HG02973 (cell line): ENCODE measurements at regions not wholly inside any gene's neighbourhood (a gene's known extent, or its start where the extent isn't known, plus 50 kb on each side); places are given as distances from the start of the nearest gene placed in this dataset.
"Not testable (repeated sequence)": the region's sequence is repeated elsewhere in the genome, so short reads cannot be mapped to it uniquely, and the experiment has no call there.

Experiments used
- ATAC-seq: cut with Tn5 transposase; IDR thresholded peaks from one replicate; pipeline ENCODE4 v1.9.1; 2021; ENCODE audit warnings: moderate library complexity; ENCODE audit not compliant: unreplicated experiment

- no peak for ATAC-seq
These were observed 102.7 kb upstream of the CARMIL1 start for GRCh38 chr6:25176466-25176865.

GRCh38 chr6:25177500-25178028 lies 101.6 kb upstream of the CARMIL1 start:
- ATAC-seq, result no peak

- ATAC-seq, result no peak
These were observed 100.7 kb upstream of the CARMIL1 start for GRCh38 chr6:25178336-25179035.

GRCh38 chr6:25179051-25179778 lies 100.0 kb upstream of the CARMIL1 start:
- ATAC-seq, result no peak

- ATAC-seq, result no peak
These were observed 98.4 kb upstream of the CARMIL1 start for GRCh38 chr6:25180630-25181349.

- ATAC-seq, result no peak
These were observed 97.8 kb upstream of the CARMIL1 start for GRCh38 chr6:25181350-25181724.

DNA sequence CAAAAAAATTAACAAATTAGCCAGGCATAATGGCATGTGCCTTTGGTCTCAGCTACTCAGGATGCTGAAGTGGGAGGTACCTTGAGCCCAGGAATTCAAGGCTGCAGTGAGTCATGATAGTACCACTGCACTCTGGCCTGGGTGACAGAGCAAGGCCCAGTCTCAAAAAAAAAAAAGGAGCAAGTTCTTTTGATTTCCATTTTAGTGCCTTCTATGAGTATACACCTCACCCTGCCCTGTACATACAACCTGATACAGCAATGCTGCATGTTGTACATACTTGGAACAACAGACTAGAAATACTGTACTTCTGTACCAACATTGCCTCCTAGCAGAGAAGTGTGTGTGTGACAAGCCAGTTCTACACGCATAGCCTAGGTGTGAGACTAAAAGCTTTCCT lies 97.3 kb upstream of the CARMIL1 start:
- ATAC-seq, result no peak

DNA sequence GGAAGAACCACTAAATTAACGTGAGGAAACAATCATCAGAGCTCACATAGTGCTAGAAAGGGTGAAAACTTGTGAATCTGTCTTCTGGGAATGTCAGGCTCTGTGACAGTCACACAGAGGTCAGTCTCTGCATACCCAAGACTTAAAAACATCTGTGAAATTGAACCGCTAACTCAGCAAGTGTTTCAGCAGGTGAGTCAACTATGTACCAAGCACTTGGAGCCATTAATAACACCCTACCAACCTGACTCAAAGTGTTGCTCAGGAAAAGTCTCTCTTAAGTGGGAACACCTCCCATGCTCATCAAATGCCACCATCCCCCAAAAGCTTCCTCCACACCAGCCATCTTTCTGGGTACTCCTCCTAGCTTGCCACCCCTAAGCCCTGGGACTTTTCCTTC lies 92.3 kb upstream of the CARMIL1 start:
- no peak for ATAC-seq

- ATAC-seq, result no peak
These were observed 90.9 kb upstream of the CARMIL1 start for GRCh38 chr6:25188232-25188631.

GRCh38 chr6:25192590-25193459 lies 86.3 kb upstream of the CARMIL1 start:
- no peak for ATAC-seq

DNA sequence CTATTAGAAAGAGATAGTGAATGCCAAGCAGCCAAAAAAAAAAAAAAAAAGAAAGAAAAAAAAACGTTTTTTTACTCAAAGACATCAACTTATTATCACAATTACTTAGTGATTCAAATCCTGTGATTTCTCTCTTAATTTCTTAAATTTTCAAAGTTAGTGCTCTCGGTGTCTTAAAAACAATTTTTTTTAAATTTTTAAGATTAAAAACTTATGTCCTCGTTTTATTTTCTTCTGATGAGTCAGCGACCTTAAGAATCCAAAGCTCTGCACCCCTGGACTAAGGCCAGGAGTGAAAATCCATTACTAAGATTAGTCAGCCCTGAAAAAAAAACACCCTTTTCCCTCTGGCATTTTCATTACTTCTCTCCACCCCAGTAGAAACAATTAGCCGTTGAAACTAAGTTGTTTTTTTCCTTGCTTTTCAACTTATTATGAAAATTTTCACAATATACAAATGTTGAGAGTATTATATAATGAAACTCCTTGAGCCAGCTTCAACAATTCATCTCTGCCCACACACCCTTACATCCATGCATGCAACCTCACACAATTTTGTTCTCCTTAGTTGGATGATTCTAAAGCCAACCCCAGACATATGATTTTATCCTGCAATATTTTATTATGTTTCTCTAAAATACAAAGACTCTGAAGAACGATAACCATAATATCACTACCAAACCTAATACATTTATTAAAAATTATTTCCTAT lies 85.6 kb upstream of the CARMIL1 start:
- ATAC-seq, result no peak

DNA sequence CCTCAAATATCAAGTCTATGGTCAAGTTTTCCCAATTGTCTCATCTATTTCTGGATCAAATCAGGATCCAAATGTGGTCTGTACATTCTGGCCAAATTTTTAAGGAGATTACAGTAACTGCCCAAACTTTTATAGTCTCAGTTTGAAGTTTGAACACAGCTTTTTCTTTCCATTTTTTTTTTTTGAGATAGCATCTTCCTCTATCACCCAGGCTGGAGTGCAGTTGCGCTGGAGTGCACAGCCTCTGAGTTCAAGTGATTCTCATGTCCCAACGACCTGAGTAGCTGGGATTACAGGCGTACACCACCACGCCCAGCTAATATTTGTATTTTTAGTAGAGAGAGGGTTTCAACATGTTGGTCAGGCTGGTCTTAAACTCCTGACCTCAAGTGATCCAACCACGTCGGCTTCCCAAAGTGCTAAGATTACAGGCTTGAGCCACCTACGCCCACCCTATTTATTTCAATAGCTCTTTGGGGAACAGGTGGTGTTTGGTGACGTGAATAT lies 84.9 kb upstream of the CARMIL1 start:
- ATAC-seq, result no peak

DNA sequence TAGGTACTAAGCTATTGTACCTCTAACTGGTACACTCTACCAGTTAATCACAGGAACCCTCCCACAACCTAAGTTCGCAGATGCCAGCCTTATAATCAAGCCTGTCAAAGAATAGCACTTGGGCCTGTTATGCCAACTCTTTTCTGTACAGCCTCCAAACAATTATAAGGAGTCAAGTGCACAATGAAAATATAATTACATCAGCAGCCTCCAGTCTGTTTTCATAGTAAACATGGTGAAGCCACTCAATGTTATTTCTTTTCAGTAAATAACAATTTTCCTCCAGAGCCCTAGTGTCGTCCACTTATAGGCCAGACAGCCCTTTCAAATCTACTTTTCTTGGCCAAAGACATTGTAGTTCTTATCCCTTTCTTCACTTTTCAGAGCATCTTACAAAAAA lies 82.7 kb upstream of the CARMIL1 start:
- ATAC-seq, result no peak

DNA sequence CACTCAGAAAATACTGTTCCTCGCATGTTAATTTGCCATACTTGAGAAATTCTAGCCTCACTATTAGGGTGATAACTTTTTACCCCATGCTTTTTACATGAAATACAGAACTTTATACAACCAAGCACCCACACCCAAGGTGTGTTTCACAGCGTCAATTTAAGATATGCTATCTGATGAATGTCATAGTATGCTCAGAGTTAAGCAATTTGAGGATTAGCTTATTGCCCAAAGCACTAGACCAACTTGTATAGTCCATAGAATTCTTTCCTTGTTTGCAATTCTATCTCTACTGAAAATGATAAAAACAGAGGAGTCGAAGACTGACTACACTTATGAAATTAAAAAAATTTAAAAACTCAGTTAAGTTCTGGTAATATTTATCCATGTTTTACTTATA lies 82.1 kb upstream of the CARMIL1 start:
- ATAC-seq, result no peak

DNA sequence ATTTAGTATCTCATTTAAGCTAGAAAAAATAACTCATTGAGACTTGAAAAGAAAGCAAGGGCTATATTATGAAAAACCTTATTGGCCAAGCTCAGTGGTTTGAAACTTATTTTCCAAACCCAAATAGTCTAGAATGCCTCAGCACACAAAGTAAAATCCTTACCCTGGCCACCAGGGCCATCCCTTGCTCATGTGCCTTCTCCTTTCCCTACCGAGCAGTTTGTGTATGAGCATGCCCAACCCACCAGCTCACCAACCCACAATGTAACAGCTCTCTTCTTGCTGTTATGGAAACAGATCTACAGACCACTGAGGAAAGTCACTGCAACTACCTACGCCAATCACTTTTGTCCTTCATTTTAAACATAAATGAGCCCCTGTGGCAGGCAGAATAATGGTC lies 79.6 kb upstream of the CARMIL1 start:
- no peak for ATAC-seq

GRCh38 chr6:25202504-25202903 lies 76.7 kb upstream of the CARMIL1 start:
- ATAC-seq, result no peak

DNA sequence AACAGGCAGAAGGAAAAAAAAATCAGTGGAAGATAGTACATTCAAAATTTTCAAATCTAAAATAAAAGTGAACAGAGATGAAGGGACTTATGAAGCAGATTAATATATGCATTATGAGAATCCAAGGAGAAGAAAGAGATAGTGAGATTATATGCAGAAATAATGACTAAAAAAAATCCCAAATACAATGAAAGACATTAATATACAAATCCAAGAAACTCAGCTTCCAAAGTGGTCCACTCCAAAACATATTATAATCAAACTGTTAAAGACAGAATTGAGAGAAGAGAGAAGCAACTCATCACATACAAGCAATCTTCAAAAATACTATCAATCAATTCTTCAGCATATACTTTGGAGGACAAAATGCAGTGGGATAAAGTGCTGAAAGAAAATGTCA lies 73.5 kb upstream of the CARMIL1 start:
- no peak for ATAC-seq

DNA sequence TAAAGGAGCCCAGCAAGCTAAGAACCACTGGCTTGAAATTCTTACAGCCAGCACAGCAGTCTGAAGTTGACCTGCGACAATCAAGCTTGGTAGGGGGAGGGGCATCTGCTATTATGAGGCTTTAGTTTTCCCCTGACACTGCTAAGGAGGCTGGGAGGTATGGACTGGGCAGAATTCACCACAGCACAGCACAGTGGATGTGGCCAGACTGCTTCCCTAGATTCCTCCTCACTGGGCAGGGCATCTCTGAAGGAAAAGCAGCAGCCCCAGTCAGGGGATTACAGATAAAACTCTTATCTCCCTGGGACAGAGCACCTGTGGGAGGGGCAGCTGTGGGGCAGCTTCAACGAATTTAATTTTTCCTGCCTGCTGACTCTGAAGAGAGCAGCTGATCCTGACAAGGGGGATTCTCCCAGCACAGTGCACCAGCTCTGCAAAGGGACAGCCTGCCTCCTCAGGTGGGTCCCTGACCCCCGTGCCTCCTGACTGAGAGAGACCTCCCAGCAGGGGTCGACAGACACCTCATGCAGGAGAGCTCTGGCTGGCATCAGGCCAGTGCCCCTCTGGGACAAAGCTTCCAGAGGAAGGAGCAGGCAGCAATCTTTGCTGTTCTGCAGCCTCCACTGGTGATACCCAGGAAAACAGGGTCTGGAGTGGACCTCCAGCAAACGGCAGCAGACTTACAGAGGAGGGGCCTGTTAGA lies 71.6 kb upstream of the CARMIL1 start:
- ATAC-seq, result not testable (repeated sequence)

GRCh38 chr6:25215881-25216280 lies 63.3 kb upstream of the CARMIL1 start:
- ATAC-seq, result no peak
